Activated B cell treated with CpG ODN at 0.5 μM for 24 hours (primary cell): ENCODE measurements at regions not wholly inside any gene's neighbourhood (a gene's known extent, or its start where the extent isn't known, plus 50 kb on each side); places are given as distances from the start of the nearest gene placed in this dataset.

Experiments used
- ATAC-seq: fragments of 200-7000 bp; cut with Tn5 transposase; one replicate; pipeline ENCODE4 v1.10.0; 2021; ENCODE audit warnings: low read depth, mild to moderate bottlenecking, moderate library complexity
- CTCF ChIA-PET: fragments of 350-600 bp; sonication (Branson Sonifier 250); formaldehyde crosslinking; loops from one replicate; lab custom pipeline; 2021; ENCODE audit warnings: antibody characterized with exemption; lab: Charles Lee
- POLR2A ChIA-PET: fragments of 350-600 bp; sonication (Branson Sonifier 250); formaldehyde crosslinking; loops from one replicate; lab custom pipeline; 2021; ENCODE audit warnings: antibody characterized with exemption; lab: Charles Lee
- DNase-seq: peaks from one replicate; pipeline ENCODE4 v3.0.0; 2022
- H3K27ac Mint-ChIP-seq: one replicate; pipeline ENCODE4 v1.8.0; 2020; ENCODE audit warnings: mixed read lengths
- H3K27me3 Mint-ChIP-seq: one replicate; pipeline ENCODE4 v1.8.0; 2021; ENCODE audit warnings: mixed read lengths
- H3K36me3 Mint-ChIP-seq: one replicate; pipeline ENCODE4 v1.8.0; 2021; ENCODE audit warnings: low read depth, mixed read lengths
- H3K4me1 Mint-ChIP-seq: one replicate; pipeline ENCODE4 v1.8.0; 2021; ENCODE audit warnings: mixed read lengths
- H3K4me3 Mint-ChIP-seq: one replicate; pipeline ENCODE4 v1.8.0; 2020; ENCODE audit warnings: mild to moderate bottlenecking, mixed read lengths
- H3K9me3 Mint-ChIP-seq: one replicate; pipeline ENCODE4 v1.8.0; 2020; ENCODE audit warnings: mixed read lengths
- CTCF ChIP-seq: fragments of 200-600 bp; IDR thresholded peaks from one replicate; pipeline ENCODE4 v1.8.0; 2022; ENCODE audit warnings: antibody characterized with exemption, mild to moderate bottlenecking
- intact Hi-C: fragments of 100-400 bp; cut with micrococcal nuclease; formaldehyde crosslinking; loops from one replicate; pipeline ENCODE4 v1.15.1; 2024

- Mint-ChIP-seq H3K4me1 (no peaks in the 10 kb centered on the region), H3K4me3 (no peak overlapping the region), H3K27ac (no peak overlapping the region), H3K36me3 (no peaks in the 10 kb centered on the region), H3K9me3 (no peaks in the 10 kb centered on the region), H3K27me3 (peaks cover 2% of the 10 kb centered on the region)
- ATAC-seq (no peak), DNase-seq (no peak)
- ChIA-PET POLR2A (no interaction called here), CTCF (no interaction called here)
- intact Hi-C loops, result no loop called here
- no peak for TF ChIP-seq CTCF
Observed at GRCh38 chr2:239814116-239814860, 210.9 kb downstream of the NDUFA10 start.

GRCh38 chr2:239813261-239814115, 211.7 kb downstream of the NDUFA10 start:
- Mint-ChIP-seq H3K4me3 (no peak overlapping the region), H3K4me1 (no peaks in the 10 kb centered on the region), H3K36me3 (no peaks in the 10 kb centered on the region), H3K27ac (no peak overlapping the region), H3K9me3 (no peaks in the 10 kb centered on the region), H3K27me3 (peaks cover 2% of the 10 kb centered on the region)
- POLR2A ChIA-PET, result no interaction called here
- CTCF ChIA-PET, result no interaction called here
- intact Hi-C loops, result no loop called here
- no peak for DNase-seq
- no peak for TF ChIP-seq CTCF
- ATAC-seq, result no peak

GRCh38 chr2:239811806-239812560, 213.2 kb downstream of the NDUFA10 start:
- TF ChIP-seq CTCF, result no peak
- POLR2A ChIA-PET, result no interaction called here

GRCh38 chr2:239811111-239811781, 213.9 kb downstream of the NDUFA10 start:
- Mint-ChIP-seq H3K36me3 (no peaks in the 10 kb centered on the region), H3K27me3 (peaks cover 4% of the 10 kb centered on the region), H3K4me1 (no peaks in the 10 kb centered on the region), H3K27ac (no peak overlapping the region), H3K4me3 (no peak overlapping the region), H3K9me3 (no peaks in the 10 kb centered on the region)
- ChIA-PET CTCF (no interaction called here), POLR2A (no interaction called here)
- DNase-seq (no peak), ATAC-seq (no peak)
- no peak for TF ChIP-seq CTCF
- intact Hi-C loops, result no loop called here

More at GRCh38 chr2:239811806-239812560, 213.2 kb downstream of the NDUFA10 start:
- ATAC-seq (no peak), DNase-seq (no peak)
- Mint-ChIP-seq H3K4me3 (no peak overlapping the region), H3K36me3 (no peaks in the 10 kb centered on the region), H3K9me3 (no peaks in the 10 kb centered on the region), H3K4me1 (no peaks in the 10 kb centered on the region), H3K27me3 (peaks cover 4% of the 10 kb centered on the region), H3K27ac (no peak overlapping the region)
- CTCF ChIA-PET, result no interaction called here
- intact Hi-C loops, result no loop called here
